MG63 (cell line): ENCODE measurements at regions not wholly inside any gene's neighbourhood (a gene's known extent, or its start where the extent isn't known, plus 50 kb on each side); places are given as distances from the start of the nearest gene placed in this dataset.

Source experiments
- DNase-seq: peaks from one replicate; pipeline ENCODE4 v3.0.0-alpha.2; 2020
- H3K27me3 ChIP-seq: fragments of 250-450 bp; sonication (Bioruptor Pico); 2 replicates; pipeline ENCODE4 v1.5.1; 2020; ENCODE audit warnings: mild to moderate bottlenecking, moderate library complexity
- H3K36me3 ChIP-seq: fragments of 250-450 bp; sonication (Bioruptor Pico); 2 replicates; pipeline ENCODE4 v1.5.1; 2020; ENCODE audit warnings: mild to moderate bottlenecking, moderate library complexity
- H3K4me3 ChIP-seq: fragments of 250-450 bp; sonication (Bioruptor Pico); 2 replicates; pipeline ENCODE4 v1.5.1; 2020; ENCODE audit warnings: mild to moderate bottlenecking, moderate library complexity
- H3K9me3 ChIP-seq: fragments of 250-450 bp; sonication (Bioruptor Pico); 2 replicates; pipeline ENCODE4 v1.5.1; 2020; ENCODE audit warnings: mild to moderate bottlenecking, moderate library complexity

DNA sequence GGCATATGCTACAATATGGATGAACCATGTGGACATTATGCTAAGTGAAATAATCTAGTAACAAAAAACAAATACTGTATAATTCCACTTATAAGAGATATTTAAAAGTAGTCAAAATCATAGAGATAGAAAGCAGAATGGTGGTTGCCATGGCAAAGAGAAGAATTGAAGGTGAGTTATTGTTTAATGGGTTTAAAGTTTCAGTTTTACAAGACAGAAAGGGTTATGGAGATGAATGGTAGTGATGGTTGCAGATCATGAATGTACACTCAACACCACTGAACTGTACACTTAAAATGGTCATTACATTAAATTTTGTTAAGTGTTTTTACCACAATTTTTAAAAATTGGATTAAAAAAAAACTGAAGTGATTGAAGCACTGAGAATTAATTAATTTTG lies 298.2 kb upstream of the ZC3H15 start:
- H3K4me3 ChIP-seq = no peak overlapping the region
- H3K9me3 ChIP-seq = no peaks in the 10 kb centered on the region
- no peak for DNase-seq
- H3K27me3 ChIP-seq = no peaks in the 10 kb centered on the region
- H3K36me3 ChIP-seq = no peaks in the 10 kb centered on the region

DNA sequence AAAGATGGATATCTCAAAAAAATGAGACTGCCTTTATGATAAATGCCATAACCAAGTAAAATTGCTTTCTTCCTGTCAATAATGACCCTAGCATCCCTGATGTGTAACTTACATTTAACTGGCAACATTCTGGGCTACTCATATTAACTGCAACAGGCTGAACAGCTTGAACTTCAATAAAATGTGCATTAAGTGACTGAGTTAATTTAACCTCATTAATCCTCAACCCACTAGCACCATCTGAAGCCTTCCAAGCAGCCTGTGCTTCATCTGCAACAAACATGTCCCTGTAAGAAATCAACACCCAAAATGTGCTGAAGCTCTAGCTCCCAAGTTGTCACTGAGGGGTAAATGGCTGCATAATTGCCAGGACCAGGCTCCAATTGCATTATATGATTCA lies 296.2 kb upstream of the ZC3H15 start:
- no peak overlapping the region for H3K4me3 ChIP-seq
- H3K27me3 ChIP-seq = no peaks in the 10 kb centered on the region
- H3K9me3 ChIP-seq = no peaks in the 10 kb centered on the region
- DNase-seq = no peak
- no peaks in the 10 kb centered on the region for H3K36me3 ChIP-seq

DNA sequence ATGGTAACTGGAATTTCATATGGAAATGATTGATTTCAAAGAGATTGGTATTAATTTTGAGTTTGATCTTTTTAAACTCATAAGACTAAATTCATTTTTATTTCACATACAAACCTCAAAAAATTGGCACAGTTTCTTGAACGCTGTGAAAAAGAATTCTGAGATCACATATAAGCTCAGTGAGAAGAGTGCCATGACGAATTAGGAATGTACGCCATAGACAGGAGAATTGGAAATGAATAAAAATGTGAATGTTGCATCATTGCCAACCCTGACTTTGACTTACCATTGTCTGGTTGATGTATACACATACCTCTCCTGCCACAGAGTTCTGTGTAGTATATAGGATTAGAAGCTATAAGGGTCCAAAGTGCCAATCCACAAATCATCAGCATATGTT lies 290.4 kb upstream of the ZC3H15 start:
- no peaks in the 10 kb centered on the region for H3K36me3 ChIP-seq
- no peaks in the 10 kb centered on the region for H3K9me3 ChIP-seq
- H3K4me3 ChIP-seq = no peak overlapping the region
- no peak for DNase-seq
- H3K27me3 ChIP-seq = no peaks in the 10 kb centered on the region

DNA sequence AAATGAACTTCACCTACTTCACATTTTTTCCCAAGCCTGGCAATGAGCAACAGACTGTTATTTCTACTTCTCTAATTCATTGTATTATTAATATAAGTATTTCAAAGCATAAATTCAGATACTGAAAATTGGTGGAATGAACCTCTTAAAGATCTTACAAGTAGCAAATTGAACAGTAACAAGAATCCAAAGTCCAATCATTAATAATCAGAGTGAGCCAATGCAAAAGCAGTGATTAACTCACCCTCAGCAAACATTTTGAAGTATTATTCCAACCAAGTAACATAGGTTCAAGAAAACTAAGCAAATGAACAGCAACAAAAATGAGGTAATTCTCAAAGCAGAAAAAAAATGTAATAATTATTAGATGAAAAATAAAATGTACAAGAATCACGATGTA lies 288.1 kb upstream of the ZC3H15 start:
- DNase-seq = no peak
- no peaks in the 10 kb centered on the region for H3K27me3 ChIP-seq
- no peaks in the 10 kb centered on the region for H3K9me3 ChIP-seq
- no peak overlapping the region for H3K4me3 ChIP-seq
- no peaks in the 10 kb centered on the region for H3K36me3 ChIP-seq

DNA sequence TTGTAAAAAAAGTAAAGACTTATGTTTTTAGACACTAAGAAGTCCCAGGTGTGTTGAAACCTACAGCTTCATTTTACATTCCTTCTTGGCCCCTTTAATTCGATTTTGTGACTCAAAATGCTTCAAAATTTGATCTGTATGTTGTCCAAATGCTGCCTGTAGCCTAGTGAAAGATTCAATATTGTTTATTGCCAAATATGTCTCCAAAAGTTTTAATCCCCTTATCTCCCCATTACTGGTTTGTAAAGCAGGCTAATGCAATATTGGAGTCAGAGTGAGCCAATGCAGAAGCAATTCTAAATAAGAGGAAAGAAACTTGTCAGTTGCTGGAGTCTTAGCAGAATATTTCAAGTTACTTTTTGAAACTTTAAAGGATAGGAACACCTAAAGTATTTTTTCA lies 287.0 kb upstream of the ZC3H15 start:
- Histone ChIP-seq H3K9me3 (no peaks in the 10 kb centered on the region), H3K27me3 (no peaks in the 10 kb centered on the region), H3K4me3 (no peak overlapping the region), H3K36me3 (no peaks in the 10 kb centered on the region)
- DNase-seq = no peak

GRCh38 chr2:186201371-186201770 lies 284.7 kb upstream of the ZC3H15 start:
- Histone ChIP-seq H3K36me3 (no peaks in the 10 kb centered on the region), H3K27me3 (no peaks in the 10 kb centered on the region), H3K9me3 (no peaks in the 10 kb centered on the region), H3K4me3 (no peak overlapping the region)
- DNase-seq = no peak

DNA sequence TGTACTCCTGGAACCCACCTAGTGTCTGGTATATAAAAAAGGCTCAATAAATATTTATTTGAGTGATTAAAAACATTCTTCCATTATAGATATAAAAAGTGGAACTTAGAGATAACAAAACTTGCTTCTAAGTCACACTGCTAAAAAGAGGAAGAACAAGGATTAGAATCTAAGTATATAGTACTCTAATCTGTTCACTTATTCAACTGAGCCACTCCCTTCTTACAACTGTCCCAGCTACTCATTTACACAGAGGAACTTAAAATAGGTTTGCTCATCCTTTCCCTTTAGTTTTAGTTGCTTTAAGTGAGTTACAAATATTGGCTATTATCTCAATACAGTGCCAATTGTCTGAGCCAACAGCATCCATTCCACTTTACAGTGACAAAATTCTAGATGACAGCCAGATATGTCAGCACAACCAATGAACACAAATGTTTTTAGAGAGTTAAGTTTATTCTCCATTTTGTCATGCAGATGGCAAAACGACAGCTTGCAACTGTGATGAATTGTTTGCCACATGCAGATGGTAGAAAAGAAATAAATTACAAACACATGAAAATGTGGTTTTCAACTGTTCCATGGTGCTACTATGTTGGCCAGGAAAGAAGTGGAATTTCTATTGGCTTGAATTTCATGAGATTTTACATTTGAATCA lies 280.7 kb upstream of the ZC3H15 start:
- no peak for DNase-seq
- Histone ChIP-seq H3K4me3 (no peak overlapping the region), H3K36me3 (no peaks in the 10 kb centered on the region), H3K27me3 (no peaks in the 10 kb centered on the region), H3K9me3 (no peaks in the 10 kb centered on the region)

DNA sequence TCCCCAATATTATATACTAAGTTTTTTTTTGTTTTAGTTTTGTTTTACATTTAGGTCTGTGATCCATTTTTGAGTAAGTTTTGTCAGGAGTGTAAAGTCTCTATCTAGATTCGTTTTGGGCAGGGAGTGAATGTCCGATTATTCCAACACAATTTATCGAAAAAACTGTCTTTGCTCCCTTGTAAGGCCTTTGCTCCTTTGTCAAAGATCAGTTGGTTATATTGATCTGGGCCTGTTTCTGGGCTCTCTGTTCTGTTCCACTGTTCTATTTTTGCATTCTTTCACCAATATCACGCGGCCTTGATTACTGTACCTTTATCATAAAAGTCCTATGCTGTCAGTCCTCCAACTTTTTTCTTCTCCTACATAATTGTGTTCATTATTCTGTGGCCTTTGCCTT lies 276.5 kb upstream of the ZC3H15 start:
- H3K9me3 ChIP-seq = no peaks in the 10 kb centered on the region

DNA sequence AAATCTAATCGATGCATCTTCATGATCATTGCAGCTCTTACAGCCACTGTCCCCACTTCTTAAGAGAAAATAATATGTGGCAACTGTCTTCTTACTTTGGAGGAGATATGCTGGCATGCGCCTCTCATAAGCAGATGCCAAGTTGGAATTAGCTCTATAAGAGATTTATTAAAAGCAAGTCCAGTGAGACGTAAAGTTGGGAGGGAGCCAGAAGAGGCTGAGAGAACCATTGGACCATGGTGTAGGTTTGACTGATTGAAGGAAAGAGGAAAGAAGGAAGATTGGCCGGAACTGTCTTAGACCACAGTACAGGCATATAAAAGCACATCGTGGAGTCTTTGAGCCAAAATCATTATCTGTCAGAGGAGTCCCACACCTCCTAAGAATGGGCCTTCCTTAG lies 265.7 kb upstream of the ZC3H15 start:
- Histone ChIP-seq H3K36me3 (no peaks in the 10 kb centered on the region), H3K27me3 (no peaks in the 10 kb centered on the region), H3K9me3 (peaks cover 8% of the 10 kb centered on the region; the same call in 1 of the 2 replicates), H3K4me3 (no peak overlapping the region)
- DNase-seq = no peak

More for the DNA sequence above, 276.5 kb upstream of the ZC3H15 start:
- Histone ChIP-seq H3K36me3 (no peaks in the 10 kb centered on the region), H3K27me3 (no peaks in the 10 kb centered on the region), H3K4me3 (no peak overlapping the region)
- DNase-seq = no peak

GRCh38 chr2:186229265-186229664 lies 256.8 kb upstream of the ZC3H15 start:
- no peak for DNase-seq
- no peaks in the 10 kb centered on the region for H3K36me3 ChIP-seq
- no peak overlapping the region for H3K4me3 ChIP-seq
- no peaks in the 10 kb centered on the region for H3K27me3 ChIP-seq
- H3K9me3 ChIP-seq = peaks cover 10% of the 10 kb centered on the region

DNA sequence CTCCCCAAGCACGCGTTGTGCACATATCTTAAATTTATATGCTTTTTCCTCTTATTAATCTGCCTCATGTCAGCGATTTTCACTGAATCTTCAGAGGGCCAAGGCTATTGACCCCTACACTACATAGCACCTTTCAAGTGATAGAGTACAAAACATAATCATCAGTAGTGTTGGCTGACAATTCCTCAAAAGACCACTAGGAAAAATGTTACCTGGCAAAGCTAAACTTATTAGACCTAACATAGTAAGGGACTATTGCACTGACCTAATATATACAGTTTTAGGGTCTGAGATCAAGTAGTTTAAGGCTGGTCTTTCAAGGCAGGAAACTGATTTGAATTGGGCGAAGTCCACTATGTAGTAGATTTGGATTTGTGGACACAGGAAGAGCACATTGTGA lies 244.2 kb upstream of the ZC3H15 start:
- no peak overlapping the region for H3K4me3 ChIP-seq
- H3K36me3 ChIP-seq = no peaks in the 10 kb centered on the region
- H3K27me3 ChIP-seq = no peaks in the 10 kb centered on the region
- DNase-seq = no peak
- H3K9me3 ChIP-seq = no peaks in the 10 kb centered on the region

GRCh38 chr2:186254759-186255158 lies 231.3 kb upstream of the ZC3H15 start:
- Histone ChIP-seq H3K36me3 (no peaks in the 10 kb centered on the region), H3K27me3 (no peaks in the 10 kb centered on the region), H3K4me3 (no peak overlapping the region), H3K9me3 (no peaks in the 10 kb centered on the region; the same call in 1 of the 2 replicates)
- no peak for DNase-seq

DNA sequence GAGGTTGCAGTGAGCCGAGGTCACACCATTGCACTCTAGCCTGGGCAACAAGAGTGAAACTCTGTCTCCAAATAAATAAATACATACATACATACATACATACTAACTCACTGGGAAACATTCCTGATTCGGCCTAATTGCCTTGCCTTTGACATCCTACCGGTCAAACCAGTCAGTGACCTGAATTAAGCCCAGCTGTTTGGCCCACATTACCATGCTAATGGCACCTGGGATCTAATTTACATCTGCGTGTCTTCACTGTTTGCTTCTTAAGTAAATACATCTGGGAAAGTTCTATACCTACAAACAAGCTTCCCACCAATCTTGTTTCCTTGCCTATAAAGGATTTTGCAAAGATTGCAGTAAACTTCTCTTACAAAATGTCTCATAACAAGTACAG lies 230.2 kb upstream of the ZC3H15 start:
- H3K9me3 ChIP-seq = no peaks in the 10 kb centered on the region; the same call in 1 of the 2 replicates
- no peaks in the 10 kb centered on the region for H3K27me3 ChIP-seq
- H3K4me3 ChIP-seq = no peak overlapping the region
- no peaks in the 10 kb centered on the region for H3K36me3 ChIP-seq
- no peak for DNase-seq

DNA sequence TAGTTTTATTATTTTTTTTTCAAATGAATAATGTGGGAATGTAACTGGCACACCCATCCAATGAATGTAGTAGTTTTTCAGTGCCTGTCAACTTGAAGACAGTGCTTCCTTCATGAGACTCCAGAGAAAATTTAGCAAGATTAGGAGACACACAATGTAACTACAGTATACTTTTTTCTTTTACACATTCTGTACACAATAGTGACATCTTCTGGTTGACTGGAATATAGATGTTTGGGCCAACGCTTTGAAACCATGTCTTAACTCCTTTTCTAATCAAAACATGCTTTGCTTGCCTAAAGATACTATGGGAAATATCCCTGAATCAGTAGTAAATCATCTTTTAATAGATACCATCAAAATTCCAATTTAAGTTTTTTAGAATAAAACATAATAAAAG lies 229.5 kb upstream of the ZC3H15 start:
- no peaks in the 10 kb centered on the region; the same call in 1 of the 2 replicates for H3K9me3 ChIP-seq
- DNase-seq = no peak
- no peak overlapping the region for H3K4me3 ChIP-seq
- no peaks in the 10 kb centered on the region for H3K27me3 ChIP-seq
- no peaks in the 10 kb centered on the region for H3K36me3 ChIP-seq

DNA sequence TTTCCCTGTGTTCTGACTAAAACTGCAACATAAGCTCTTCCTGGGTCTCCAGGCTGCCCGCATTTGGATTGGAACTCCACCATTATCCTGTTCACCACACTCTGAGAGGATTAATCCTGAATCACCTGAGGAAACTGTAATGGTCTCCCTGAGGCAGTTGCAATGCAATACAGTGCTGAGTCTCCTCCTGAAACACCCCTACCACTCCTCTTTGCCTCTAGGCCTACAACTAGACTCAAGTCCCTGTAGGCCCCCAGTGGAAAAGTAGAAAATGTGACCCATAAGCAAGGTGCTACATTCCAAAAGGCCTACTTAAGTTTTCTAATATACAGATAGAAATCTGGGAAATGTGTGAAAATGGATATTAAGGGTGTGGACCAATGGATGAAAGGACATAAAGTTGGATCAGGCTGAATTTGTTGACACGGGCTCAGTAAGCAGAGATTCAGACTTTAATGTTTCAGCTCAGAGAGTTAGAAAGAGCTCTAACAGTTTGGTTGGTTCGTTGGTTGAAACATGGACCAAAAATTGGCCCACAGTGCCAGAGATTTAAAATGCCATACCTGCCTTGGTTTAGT lies 222.3 kb upstream of the ZC3H15 start:
- no peak for DNase-seq
- Histone ChIP-seq H3K27me3 (no peaks in the 10 kb centered on the region), H3K9me3 (0 out of 2 replicates have a peak, but pooled peaks cover 2% of the 10 kb centered on the region), H3K4me3 (no peak overlapping the region), H3K36me3 (no peaks in the 10 kb centered on the region)

- H3K27me3 ChIP-seq = no peaks in the 10 kb centered on the region
- H3K9me3 ChIP-seq = 0 out of 2 replicates have a peak, but pooled peaks cover 2% of the 10 kb centered on the region
- no peak for DNase-seq
- no peak overlapping the region for H3K4me3 ChIP-seq
- H3K36me3 ChIP-seq = no peaks in the 10 kb centered on the region
Observed at GRCh38 chr2:186269536-186269935, 216.5 kb upstream of the ZC3H15 start.

GRCh38 chr2:186273953-186274352 lies 212.1 kb upstream of the ZC3H15 start:
- DNase-seq = no peak
- H3K27me3 ChIP-seq = no peaks in the 10 kb centered on the region
- no peak overlapping the region for H3K4me3 ChIP-seq
- no peaks in the 10 kb centered on the region for H3K36me3 ChIP-seq
- H3K9me3 ChIP-seq = no peaks in the 10 kb centered on the region

GRCh38 chr2:186274936-186275575 lies 211.0 kb upstream of the ZC3H15 start:
- Histone ChIP-seq H3K36me3 (no peaks in the 10 kb centered on the region), H3K4me3 (no peak overlapping the region), H3K9me3 (no peaks in the 10 kb centered on the region), H3K27me3 (no peaks in the 10 kb centered on the region)
- DNase-seq = no peak
